GM12878 (cell line): ENCODE measurements at regions not wholly inside any gene's neighbourhood (a gene's known extent, or its start where the extent isn't known, plus 50 kb on each side); places are given as distances from the start of the nearest gene placed in this dataset.
"Not testable (repeated sequence)": the region's sequence is repeated elsewhere in the genome, so short reads cannot be mapped to it uniquely, and the experiment has no call there.

ENCODE experiments used
- ATAC-seq: fragments of 200-7000 bp; cut with Tn5 transposase; 3 replicates; pipeline ENCODE4 v1.9.1; 2020; ENCODE audit warnings: mild to moderate bottlenecking, moderate library complexity
- BruUV-seq: library from RNA; stranded (reverse); fragments of 400-500 nt; replicated peaks from 2 replicates; lab custom pipeline; 2021; lab: Mats Ljungman, UMichigan
- CTCF ChIA-PET: fragments of 300-600 bp; sonication (Branson Sonifier 250); formaldehyde crosslinking; extraction: SDS; loops from one replicate; lab custom pipeline; 2021; ENCODE audit warnings: inconsistent platforms; lab: Yijun Ruan, JAX
- POLR2A ChIA-PET: fragments of 350-600 bp; formaldehyde crosslinking; extraction: SDS; loops from one replicate; lab custom pipeline; 2021; ENCODE audit warnings: inconsistent platforms; lab: Charles Lee
- RAD21 ChIA-PET: fragments of 300-600 bp; sonication (Branson Sonifier 250); formaldehyde crosslinking; loops from one replicate; lab custom pipeline; 2023; ENCODE audit warnings: antibody characterized with exemption; ENCODE audit not compliant: unreplicated experiment; lab: Charles Lee
- SMC1A ChIA-PET: fragments of 300-600 bp; sonication (Branson Sonifier 250); formaldehyde crosslinking; loops from one replicate; lab custom pipeline; 2023; ENCODE audit not compliant: unreplicated experiment, uncharacterized antibody; lab: Charles Lee
- DNase-seq: peaks from one replicate; pipeline ENCODE4 v3.0.0-alpha.2; 2011; ENCODE audit warnings: low read depth, low spot score
- FAIRE-seq: peaks from 3 replicates; lab custom pipeline; 2011; peaks lifted over from hg19 to GRCh38; lab: Jason Lieb, UNC
- H2AFZ ChIP-seq: 2 replicates; pipeline ENCODE4 v1.6.0; 2011; ENCODE audit warnings: low read depth, low read length, control low read depth; ENCODE audit not compliant: control insufficient read depth
- H3K27ac ChIP-seq: 2 replicates; pipeline ENCODE4 v1.5.1; 2011; ENCODE audit warnings: control low read depth; ENCODE audit not compliant: control insufficient read depth, insufficient read depth
- H3K27me3 ChIP-seq, 2 experiments: replicated peaks in 1 of 2; 2 replicates each; pipeline versions ENCODE4 v1.6.0 to v1.6.1; 2011; ENCODE audit warnings: low read length in 1 of 2; ENCODE audit not compliant: control insufficient read depth in 2 of 2, insufficient read depth in 2 of 2
- H3K36me3 ChIP-seq, 2 experiments: 2 replicates each; pipeline ENCODE4 v1.5.1; 2011; ENCODE audit warnings: low read length in 1 of 2; ENCODE audit not compliant: control insufficient read depth in 2 of 2, insufficient read depth in 2 of 2
- H3K4me1 ChIP-seq: 2 replicates; pipeline ENCODE4 v1.6.1; 2011; ENCODE audit warnings: mild to moderate bottlenecking, low read length, moderate library complexity, mixed read lengths; ENCODE audit not compliant: control insufficient read depth, insufficient read depth
- H3K4me2 ChIP-seq: 2 replicates; pipeline ENCODE4 v1.6.0; 2011; ENCODE audit warnings: control low read depth; ENCODE audit not compliant: control insufficient read depth, insufficient read depth
- H3K4me3 ChIP-seq: fragments of 200-600 bp; sonication (generic); 2 replicates; pipeline ENCODE4 v1.5.1; 2016
- H3K79me2 ChIP-seq: 2 replicates; pipeline ENCODE4 v1.6.0; 2011; ENCODE audit warnings: low read length; ENCODE audit not compliant: control insufficient read depth, insufficient read depth
- H3K9ac ChIP-seq: 2 replicates; pipeline ENCODE4 v1.8.0; 2011; ENCODE audit warnings: low read length, control low read depth, mixed read lengths; ENCODE audit not compliant: control insufficient read depth, insufficient read depth
- H3K9me3 ChIP-seq: replicated peaks from 3 replicates; pipeline ENCODE4 v1.5.1; 2011; ENCODE audit warnings: mild to moderate bottlenecking, low read length; ENCODE audit not compliant: control insufficient read depth, insufficient read depth
- H4K20me1 ChIP-seq: 2 replicates; pipeline ENCODE4 v1.6.0; 2011; ENCODE audit not compliant: control insufficient read depth, insufficient read depth
- BCL3 ChIP-seq: IDR thresholded peaks from 2 replicates; pipeline ENCODE4 v1.6.1; 2011; ENCODE audit warnings: borderline replicate concordance, low read depth, mild to moderate bottlenecking, moderate library complexity, low read length; ENCODE audit not compliant: insufficient read depth, poor library complexity, severe bottlenecking
- HDGF ChIP-seq: fragments of 450-650 bp; IDR thresholded peaks from 2 replicates; pipeline ENCODE4 v1.6.1; 2016; ENCODE audit warnings: antibody characterized with exemption
- TCF3 ChIP-seq: IDR thresholded peaks from 2 replicates; pipeline ENCODE4 v1.6.1; 2012; ENCODE audit warnings: low read depth, mild to moderate bottlenecking, low read length, borderline replicate concordance; ENCODE audit not compliant: insufficient read depth
- WGBS: methylation state at CpG from one replicate; pipeline ENCODE4 v1.1.6; 2016; ENCODE audit warnings: low lambda C conversion rate; ENCODE audit not compliant: insufficient replicate concordance, insufficient coverage; ENCODE audit errors: missing lambda C conversion rate; 5-methylcytosine and 5-hydroxymethylcytosine counted together
- in situ Hi-C: fragments of 300-500 bp; cut with MboI; formaldehyde crosslinking; loops from 9 replicates; pipeline ENCODE4 v1.14.3; 2018; ENCODE audit warnings: mixed read lengths
- intact Hi-C: fragments of 100-400 bp; cut with micrococcal nuclease; formaldehyde crosslinking; loops from one replicate; pipeline ENCODE4 v1.14.2; 2022; ENCODE audit not compliant: unreplicated experiment

DNA sequence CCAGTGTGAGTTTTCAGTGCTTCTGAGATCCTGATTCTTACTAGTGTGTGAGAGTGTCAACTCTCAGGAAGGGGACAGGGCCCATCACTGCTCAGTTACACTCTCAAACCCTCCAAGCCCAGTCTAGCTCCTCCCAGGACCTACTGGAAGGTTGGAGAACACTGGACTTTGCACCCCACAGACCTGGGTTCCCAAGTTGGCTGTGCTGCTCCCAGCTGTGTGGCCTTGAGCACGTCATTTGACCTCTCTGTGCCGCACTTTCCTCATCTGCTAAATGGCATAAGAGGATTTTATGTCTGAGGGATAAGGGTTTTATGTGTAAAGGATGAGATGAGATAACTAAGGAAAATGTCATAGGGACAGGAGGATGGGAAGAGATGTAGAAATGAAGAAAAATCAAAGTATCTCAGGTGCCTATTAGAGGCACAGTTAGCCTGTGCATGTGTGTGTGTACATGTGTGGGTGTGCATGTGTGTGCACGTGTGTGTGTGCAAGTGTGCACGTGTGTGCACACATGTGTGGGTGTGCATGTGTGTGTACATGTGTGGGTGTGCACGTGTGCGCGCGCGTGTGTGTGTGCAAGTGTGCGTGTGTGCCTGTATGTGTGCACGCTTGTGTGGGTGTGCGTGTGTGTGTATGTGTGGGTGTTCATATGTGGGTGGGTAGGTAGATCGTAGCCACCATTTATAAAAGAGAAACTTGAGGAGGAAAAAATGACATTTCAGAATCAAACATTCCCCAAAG is 108.0 kb upstream of the GRK3 start:
- H3K27ac ChIP-seq, CTCF ChIA-PET, RAD21 ChIA-PET, H3K9me3 ChIP-seq, DNase-seq, H3K4me3 ChIP-seq, H3K4me1 ChIP-seq, ATAC-seq, H3K27me3 ChIP-seq, H2AFZ ChIP-seq, SMC1A ChIA-PET, H3K9ac ChIP-seq, H3K4me2 ChIP-seq, intact Hi-C loops, in situ Hi-C loops, BruUV-seq, POLR2A ChIA-PET, H4K20me1 ChIP-seq, FAIRE-seq: not testable (repeated sequence)
- Histone ChIP-seq H3K36me3 (peaks cover 14 to 16% of the 10 kb centered on the region in 2 experiments; a peak in 3 of 4 replicates), H3K79me2 (peaks cover 31% of the 10 kb centered on the region)
- TF ChIP-seq HDGF (0 out of 2 replicates have a peak, but pooled peaks have one; percentile 55), BCL3 (peak; percentile 58), TCF3 (peak; percentile 45; the same call in 1 of the 2 replicates)
- WGBS = 95% methylated on average over 13 of the region's 13 CpGs

DNA sequence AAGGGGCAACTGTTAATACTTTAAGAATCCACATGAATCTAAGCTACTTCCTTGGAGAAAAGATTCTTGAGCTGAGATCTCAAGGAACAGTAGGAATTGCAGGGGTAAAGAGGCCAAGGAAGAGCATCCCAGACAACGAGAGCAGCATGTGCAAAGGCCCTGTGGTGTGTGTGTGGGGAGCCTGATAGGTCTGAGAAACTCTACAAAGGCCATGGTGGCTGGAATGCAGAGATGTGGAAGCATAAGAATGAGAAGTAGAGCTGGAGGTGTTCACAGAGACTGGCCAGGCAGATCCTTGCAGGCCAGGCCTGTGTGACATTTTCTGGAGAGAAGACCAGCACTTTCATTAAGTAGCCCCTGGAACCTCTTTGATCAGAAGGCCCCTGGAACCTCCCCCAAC is 105.8 kb upstream of the GRK3 start:
- H3K9ac ChIP-seq, H3K27ac ChIP-seq, H3K4me1 ChIP-seq, H3K4me3 ChIP-seq, H3K79me2 ChIP-seq, H3K27me3 ChIP-seq, RAD21 ChIA-PET, DNase-seq, H3K9me3 ChIP-seq, H3K4me2 ChIP-seq, H2AFZ ChIP-seq, ATAC-seq, in situ Hi-C loops, H4K20me1 ChIP-seq, intact Hi-C loops, FAIRE-seq, BruUV-seq: not testable (repeated sequence)
- peaks cover 13 to 18% of the 10 kb centered on the region in 2 experiments; a peak in 3 of 4 replicates for H3K36me3 ChIP-seq
- ChIA-PET SMC1A (interaction anchor here (1.1 kb wide), 1 partner anchor 84 kb away, joined by 3 read pairs; no protein-coding TSS in a partner anchor), POLR2A (interaction anchor here (0.6 kb wide), 1 partner anchor 120 kb away, joined by 3 read pairs; no protein-coding TSS in a partner anchor), CTCF (interaction anchor here (0.8 to 1.5 kb wide), 2 partner anchors 11 to 314 kb away, joined by 3 to 4 read pairs; no protein-coding TSS in a partner anchor)
- 82% methylated on average over 1 of the region's 1 CpG for WGBS

GRCh38 chr22:25460682-25461081 is 103.8 kb upstream of the GRK3 start:
- H3K36me3 ChIP-seq = peaks cover 11 to 16% of the 10 kb centered on the region in 2 experiments; a peak in 3 of 4 replicates
- ATAC-seq, H3K4me1 ChIP-seq, BruUV-seq, H3K79me2 ChIP-seq, H3K27me3 ChIP-seq, H3K27ac ChIP-seq, H4K20me1 ChIP-seq, H2AFZ ChIP-seq, FAIRE-seq, H3K9me3 ChIP-seq, DNase-seq, H3K9ac ChIP-seq, POLR2A ChIA-PET, H3K4me2 ChIP-seq, H3K4me3 ChIP-seq: not testable (repeated sequence)
- WGBS = 100% methylated on average over 2 of the region's 2 CpGs
- SMC1A ChIA-PET = interaction anchor here (0.7 to 2.6 kb wide), 6 partner anchors 9 to 870 kb away, joined by 3 to 16 read pairs (median 3); no protein-coding TSS in a partner anchor
- in situ Hi-C loops = loop anchor here (5.0 kb wide), 2 partner anchors 242 to 312 kb away; no protein-coding TSS in a partner anchor
- RAD21 ChIA-PET = interaction anchor here (1.1 to 4.2 kb wide), 4 partner anchors 81 to 312 kb away, joined by 3 to 23 read pairs (median 16); no protein-coding TSS in a partner anchor
- intact Hi-C loops = loop anchor here (5.0 kb wide), 2 partner anchors 82 to 872 kb away; no protein-coding TSS in a partner anchor
- CTCF ChIA-PET = interaction anchor here (0.6 to 3.7 kb wide), 7 partner anchors 82 to 1172 kb away, joined by 3 to 44 read pairs (median 3); no protein-coding TSS in a partner anchor
